Esophagus squamous epithelium (tissue), 5 donors: ENCODE measurements at regions not wholly inside any gene's neighbourhood (a gene's known extent, or its start where the extent isn't known, plus 50 kb on each side); places are given as distances from the start of the nearest gene placed in this dataset.

Source experiments
- DNase-seq: peaks from one replicate; lab custom pipeline; 2025; lab: John Stamatoyannopoulos, UW
- H3K27ac ChIP-seq, 4 donors: fragments of 200-600 bp; sonication (generic); one replicate each; pipeline ENCODE4 v1.5.1; 2016 to 2019; ENCODE audit warnings: mild to moderate bottlenecking in 1 of 4
- H3K27me3 ChIP-seq, 4 donors: fragments of 200-600 bp; sonication (generic); 1 replicate in 3 of 4; 2 replicates in 1 of 4; pipeline versions ENCODE4 v1.5.1 to v1.6.0; 2017 to 2021; ENCODE audit warnings: antibody characterized with exemption in 1 of 4
- H3K36me3 ChIP-seq, 3 donors: fragments of 200-600 bp; sonication (generic); one replicate each; pipeline ENCODE4 v1.5.1; 2016 to 2019
- H3K4me1 ChIP-seq, 3 donors: fragments of 200-600 bp; sonication (generic); one replicate each; pipeline ENCODE4 v1.5.1; 2017 to 2019
- H3K4me3 ChIP-seq, 4 donors: fragments of 200-600 bp; sonication (generic); 1 replicate in 3 of 4; 2 replicates in 1 of 4; pipeline ENCODE4 v1.5.1; 2016 to 2019; ENCODE audit warnings: mild to moderate bottlenecking in 2 of 4, moderate library complexity in 1 of 4
- H3K9me3 ChIP-seq, 3 donors: fragments of 200-600 bp; sonication (generic); one replicate each; pipeline ENCODE4 v1.5.1; 2016 to 2019
- POLR2A ChIP-seq, 4 donors: fragments of 450-650 bp; IDR thresholded peaks; one replicate each; pipeline ENCODE4 v1.6.1; 2017; ENCODE audit warnings: antibody characterized with exemption in 4 of 4, mild to moderate bottlenecking in 4 of 4, moderate library complexity in 3 of 4
- WGBS, 2 donors: methylation state at CpG; one replicate each; pipeline ENCODE4 v1.1.5; 2018; 5-methylcytosine and 5-hydroxymethylcytosine counted together
- intact Hi-C: fragments of 100-400 bp; cut with DNase I; formaldehyde crosslinking; loops from one replicate; pipeline ENCODE4 v1.15.0; 2022
- TF ChIP-seq, protein P1 (sequence below), 6 experiments: fragments of 450-650 bp in 4 of 6; fragments of 200-600 bp in 2 of 6; sonication (generic) in 2 of 6; IDR thresholded peaks; one replicate each; pipeline ENCODE4 v1.5.1; 2016 to 2019; ENCODE audit warnings: antibody characterized with exemption in 6 of 6, mild to moderate bottlenecking in 4 of 6, moderate library complexity in 4 of 6
- donor health status: DM: yes; HTN: yes; CAD: no.

DNA sequence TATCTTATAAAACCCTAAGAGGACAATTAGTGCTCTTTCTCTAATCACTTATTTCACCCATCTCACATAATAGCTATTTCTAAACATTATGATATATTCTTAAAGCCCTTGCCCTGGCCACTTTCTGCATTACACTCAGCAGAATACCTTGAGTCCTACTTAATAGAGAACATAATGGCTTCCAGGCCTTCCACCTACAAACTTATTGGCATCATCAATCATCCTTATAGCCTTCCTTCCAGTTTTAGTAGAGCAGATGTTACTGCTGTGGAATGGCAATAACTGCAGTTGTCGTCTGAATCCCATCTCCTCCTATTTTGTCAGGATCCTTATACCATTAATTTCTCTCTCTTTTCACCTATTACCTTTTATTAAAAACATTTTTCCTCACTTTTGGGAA is 1127.4 kb downstream of the LRFN5 start:
- Histone ChIP-seq H3K9me3 (no peaks in the 10 kb centered on the region), H3K4me1 (no peaks in the 10 kb centered on the region), H3K4me3 (no peak overlapping the region), H3K36me3 (no peaks in the 10 kb centered on the region), H3K27ac (no peak overlapping the region), H3K27me3 (no peaks in the 10 kb centered on the region)
- TF ChIP-seq POLR2A (IDR thresholded peaks at IDR 0.05): no peak
- TF ChIP-seq, protein P1, sequence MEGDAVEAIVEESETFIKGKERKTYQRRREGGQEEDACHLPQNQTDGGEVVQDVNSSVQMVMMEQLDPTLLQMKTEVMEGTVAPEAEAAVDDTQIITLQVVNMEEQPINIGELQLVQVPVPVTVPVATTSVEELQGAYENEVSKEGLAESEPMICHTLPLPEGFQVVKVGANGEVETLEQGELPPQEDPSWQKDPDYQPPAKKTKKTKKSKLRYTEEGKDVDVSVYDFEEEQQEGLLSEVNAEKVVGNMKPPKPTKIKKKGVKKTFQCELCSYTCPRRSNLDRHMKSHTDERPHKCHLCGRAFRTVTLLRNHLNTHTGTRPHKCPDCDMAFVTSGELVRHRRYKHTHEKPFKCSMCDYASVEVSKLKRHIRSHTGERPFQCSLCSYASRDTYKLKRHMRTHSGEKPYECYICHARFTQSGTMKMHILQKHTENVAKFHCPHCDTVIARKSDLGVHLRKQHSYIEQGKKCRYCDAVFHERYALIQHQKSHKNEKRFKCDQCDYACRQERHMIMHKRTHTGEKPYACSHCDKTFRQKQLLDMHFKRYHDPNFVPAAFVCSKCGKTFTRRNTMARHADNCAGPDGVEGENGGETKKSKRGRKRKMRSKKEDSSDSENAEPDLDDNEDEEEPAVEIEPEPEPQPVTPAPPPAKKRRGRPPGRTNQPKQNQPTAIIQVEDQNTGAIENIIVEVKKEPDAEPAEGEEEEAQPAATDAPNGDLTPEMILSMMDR (IDR thresholded peaks at IDR 0.05): no peak
- DNase-seq: no peak
- intact Hi-C loops: no loop called here
- 59 to 92% methylated on average over 1 of the region's 1 CpG for WGBS, 2 donors

- intact Hi-C loops: no loop called here
Measured at GRCh38 chr14:42732005-42732404, 1125.3 kb downstream of the LRFN5 start.

GRCh38 chr14:42731480-42731879 is 1124.8 kb downstream of the LRFN5 start:
- WGBS, 2 donors: 84 to 94% methylated on average over 2 of the region's 2 CpGs

More at GRCh38 chr14:42732005-42732404, 1125.3 kb downstream of the LRFN5 start:
- Histone ChIP-seq H3K36me3 (no peaks in the 10 kb centered on the region), H3K27me3 (no peaks in the 10 kb centered on the region), H3K4me3 (no peak overlapping the region), H3K9me3 (peaks cover 0 to 4% (median 0%) of the 10 kb centered on the region in 3 donors), H3K27ac (no peak overlapping the region), H3K4me1 (no peaks in the 10 kb centered on the region)
- DNase-seq: no peak
- no peak for TF ChIP-seq POLR2A (IDR thresholded peaks at IDR 0.05)
- TF ChIP-seq, protein P1 (IDR thresholded peaks at IDR 0.05): no peak

GRCh38 chr14:42729681-42730080 is 1123.0 kb downstream of the LRFN5 start:
- intact Hi-C loops: no loop called here
- WGBS, 2 donors: 68 to 78% methylated on average over 2 of the region's 2 CpGs
- Histone ChIP-seq H3K9me3 (peaks cover 0 to 5% (median 4%) of the 10 kb centered on the region in 3 donors), H3K27me3 (no peaks in the 10 kb centered on the region), H3K27ac (no peak overlapping the region), H3K4me3 (no peak overlapping the region), H3K36me3 (no peaks in the 10 kb centered on the region), H3K4me1 (no peaks in the 10 kb centered on the region)
- no peak for DNase-seq
- no peak for TF ChIP-seq POLR2A (IDR thresholded peaks at IDR 0.05)
- TF ChIP-seq, protein P1 (IDR thresholded peaks at IDR 0.05): no peak

More at GRCh38 chr14:42731480-42731879, 1124.8 kb downstream of the LRFN5 start:
- H3K4me3 ChIP-seq: no peak overlapping the region
- no peak for DNase-seq
- TF ChIP-seq POLR2A (IDR thresholded peaks at IDR 0.05): no peak
- TF ChIP-seq, protein P1 (IDR thresholded peaks at IDR 0.05): no peak
- no peaks in the 10 kb centered on the region for H3K4me1 ChIP-seq
- no peaks in the 10 kb centered on the region for H3K36me3 ChIP-seq
- no peak overlapping the region for H3K27ac ChIP-seq
- no peaks in the 10 kb centered on the region for H3K27me3 ChIP-seq
- intact Hi-C loops: no loop called here
- H3K9me3 ChIP-seq: peaks cover 0 to 5% (median 0%) of the 10 kb centered on the region in 3 donors

DNA sequence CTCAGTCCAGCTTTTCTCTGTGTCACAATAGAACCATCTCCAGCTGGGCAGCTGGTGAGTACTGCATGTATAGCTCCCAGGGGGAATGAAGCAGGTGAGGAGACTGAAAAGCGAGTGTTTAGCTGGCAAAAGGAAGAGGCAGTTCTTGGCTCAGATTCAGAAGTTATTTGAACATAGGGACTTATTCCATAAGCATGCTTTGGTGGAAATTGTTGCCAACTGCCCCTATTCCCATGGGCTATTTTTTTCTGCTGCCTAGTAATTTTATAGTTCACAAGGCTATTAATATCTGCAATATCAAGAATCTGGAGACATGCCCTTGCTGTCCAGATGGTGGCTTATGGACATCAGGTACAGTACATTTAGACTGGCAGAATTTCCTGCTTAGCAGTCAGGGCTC is 1112.7 kb downstream of the LRFN5 start:
- intact Hi-C loops: no loop called here
- Histone ChIP-seq H3K36me3 (no peaks in the 10 kb centered on the region), H3K27me3 (no peaks in the 10 kb centered on the region), H3K4me1 (no peaks in the 10 kb centered on the region), H3K27ac (no peak overlapping the region), H3K9me3 (no peaks in the 10 kb centered on the region), H3K4me3 (no peak overlapping the region)
- WGBS, 2 donors: 47 to 56% methylated on average over 1 of the region's 1 CpG
- DNase-seq: no peak
- no peak for TF ChIP-seq POLR2A (IDR thresholded peaks at IDR 0.05)
- TF ChIP-seq, protein P1 (IDR thresholded peaks at IDR 0.05): no peak
